ENCODE measurements at regions not wholly inside any gene's neighbourhood (a gene's known extent, or its start where the extent isn't known, plus 50 kb on each side); places are given as distances from the start of the nearest gene placed in this dataset.

DNA sequence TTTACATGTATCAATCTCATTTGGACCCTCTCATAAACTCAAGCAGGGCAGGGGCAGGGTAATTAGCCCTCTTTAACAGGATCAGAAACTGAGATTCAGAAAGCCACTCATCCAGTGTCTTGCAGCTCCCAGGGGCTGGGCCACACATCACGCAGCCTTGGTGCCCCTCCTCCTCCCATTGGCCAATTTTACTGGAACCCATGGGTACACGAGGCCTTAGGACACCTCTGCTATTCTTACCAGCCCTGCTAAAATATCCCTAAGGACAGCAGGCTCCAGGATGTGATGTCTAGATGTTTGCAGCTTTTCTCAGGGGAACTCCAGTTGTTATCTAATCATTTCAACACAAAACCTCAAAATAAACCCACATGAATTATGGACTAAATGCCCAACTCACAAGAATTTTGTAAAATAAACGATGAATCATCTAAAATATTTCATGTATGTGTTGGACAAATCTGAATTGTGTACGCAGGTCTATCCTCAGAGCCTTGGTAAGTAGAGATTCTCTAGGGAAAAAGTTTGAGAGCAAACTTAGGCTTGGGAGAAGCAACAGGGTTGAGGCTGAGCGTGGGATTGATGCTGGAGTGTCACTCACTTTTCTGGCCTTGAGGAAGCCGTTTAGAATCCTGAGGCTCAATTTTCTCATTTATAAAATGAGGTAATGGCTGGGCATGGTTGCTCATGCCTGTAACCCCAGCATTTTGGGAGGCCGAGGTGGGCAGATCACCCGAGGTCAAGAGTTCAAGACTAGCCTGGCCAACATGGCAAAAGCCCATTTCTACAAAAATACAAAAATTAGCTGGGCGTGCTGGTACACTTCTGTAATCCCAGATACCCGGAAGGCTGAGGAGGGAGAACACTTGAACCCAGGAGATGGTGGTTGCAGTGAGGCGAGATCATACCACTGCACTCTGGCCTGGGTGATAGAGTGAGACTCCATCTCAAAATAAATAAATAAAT is 69.7 kb upstream of the TNS3 start:
- TF ChIP-seq, protein P1, sequence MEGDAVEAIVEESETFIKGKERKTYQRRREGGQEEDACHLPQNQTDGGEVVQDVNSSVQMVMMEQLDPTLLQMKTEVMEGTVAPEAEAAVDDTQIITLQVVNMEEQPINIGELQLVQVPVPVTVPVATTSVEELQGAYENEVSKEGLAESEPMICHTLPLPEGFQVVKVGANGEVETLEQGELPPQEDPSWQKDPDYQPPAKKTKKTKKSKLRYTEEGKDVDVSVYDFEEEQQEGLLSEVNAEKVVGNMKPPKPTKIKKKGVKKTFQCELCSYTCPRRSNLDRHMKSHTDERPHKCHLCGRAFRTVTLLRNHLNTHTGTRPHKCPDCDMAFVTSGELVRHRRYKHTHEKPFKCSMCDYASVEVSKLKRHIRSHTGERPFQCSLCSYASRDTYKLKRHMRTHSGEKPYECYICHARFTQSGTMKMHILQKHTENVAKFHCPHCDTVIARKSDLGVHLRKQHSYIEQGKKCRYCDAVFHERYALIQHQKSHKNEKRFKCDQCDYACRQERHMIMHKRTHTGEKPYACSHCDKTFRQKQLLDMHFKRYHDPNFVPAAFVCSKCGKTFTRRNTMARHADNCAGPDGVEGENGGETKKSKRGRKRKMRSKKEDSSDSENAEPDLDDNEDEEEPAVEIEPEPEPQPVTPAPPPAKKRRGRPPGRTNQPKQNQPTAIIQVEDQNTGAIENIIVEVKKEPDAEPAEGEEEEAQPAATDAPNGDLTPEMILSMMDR (IDR thresholded peaks at IDR 0.05; ENCODE audit: insufficient read depth, low read length): no peak
- TF ChIP-seq, protein P2, sequence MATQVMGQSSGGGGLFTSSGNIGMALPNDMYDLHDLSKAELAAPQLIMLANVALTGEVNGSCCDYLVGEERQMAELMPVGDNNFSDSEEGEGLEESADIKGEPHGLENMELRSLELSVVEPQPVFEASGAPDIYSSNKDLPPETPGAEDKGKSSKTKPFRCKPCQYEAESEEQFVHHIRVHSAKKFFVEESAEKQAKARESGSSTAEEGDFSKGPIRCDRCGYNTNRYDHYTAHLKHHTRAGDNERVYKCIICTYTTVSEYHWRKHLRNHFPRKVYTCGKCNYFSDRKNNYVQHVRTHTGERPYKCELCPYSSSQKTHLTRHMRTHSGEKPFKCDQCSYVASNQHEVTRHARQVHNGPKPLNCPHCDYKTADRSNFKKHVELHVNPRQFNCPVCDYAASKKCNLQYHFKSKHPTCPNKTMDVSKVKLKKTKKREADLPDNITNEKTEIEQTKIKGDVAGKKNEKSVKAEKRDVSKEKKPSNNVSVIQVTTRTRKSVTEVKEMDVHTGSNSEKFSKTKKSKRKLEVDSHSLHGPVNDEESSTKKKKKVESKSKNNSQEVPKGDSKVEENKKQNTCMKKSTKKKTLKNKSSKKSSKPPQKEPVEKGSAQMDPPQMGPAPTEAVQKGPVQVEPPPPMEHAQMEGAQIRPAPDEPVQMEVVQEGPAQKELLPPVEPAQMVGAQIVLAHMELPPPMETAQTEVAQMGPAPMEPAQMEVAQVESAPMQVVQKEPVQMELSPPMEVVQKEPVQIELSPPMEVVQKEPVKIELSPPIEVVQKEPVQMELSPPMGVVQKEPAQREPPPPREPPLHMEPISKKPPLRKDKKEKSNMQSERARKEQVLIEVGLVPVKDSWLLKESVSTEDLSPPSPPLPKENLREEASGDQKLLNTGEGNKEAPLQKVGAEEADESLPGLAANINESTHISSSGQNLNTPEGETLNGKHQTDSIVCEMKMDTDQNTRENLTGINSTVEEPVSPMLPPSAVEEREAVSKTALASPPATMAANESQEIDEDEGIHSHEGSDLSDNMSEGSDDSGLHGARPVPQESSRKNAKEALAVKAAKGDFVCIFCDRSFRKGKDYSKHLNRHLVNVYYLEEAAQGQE (IDR thresholded peaks at IDR 0.05; ENCODE audit: insufficient replicate concordance, low read depth): no peak

All from HL-60 (cell line).